OCI-LY7 (cell line): ENCODE measurements at regions not wholly inside any gene's neighbourhood (a gene's known extent, or its start where the extent isn't known, plus 50 kb on each side); places are given as distances from the start of the nearest gene placed in this dataset.

Source experiments
- BruUV-seq: library from RNA; stranded (reverse); fragments of 400-500 nt; replicated peaks from 2 replicates; lab custom pipeline; 2021; lab: Mats Ljungman, UMichigan
- CTCF ChIA-PET: fragments of 300-600 bp; sonication (Branson Sonifier 250); formaldehyde crosslinking; loops from one replicate; lab custom pipeline; 2022; ENCODE audit warnings: antibody characterized with exemption; ENCODE audit not compliant: unreplicated experiment; lab: Charles Lee
- POLR2A ChIA-PET: fragments of 300-600 bp; sonication (Branson Sonifier 250); formaldehyde crosslinking; loops from one replicate; lab custom pipeline; 2022; ENCODE audit warnings: antibody characterized with exemption; lab: Charles Lee
- DNase-seq: peaks from one replicate; pipeline ENCODE4 v3.0.0-alpha.2; 2015; ENCODE audit warnings: low spot score
- H2AFZ ChIP-seq: fragments of 200-600 bp; sonication (generic), shearing (Covaris generic); 2 replicates; pipeline ENCODE4 v1.6.1; 2014; ENCODE audit warnings: mild to moderate bottlenecking, antibody characterized with exemption, low read length, moderate library complexity
- H3K27ac ChIP-seq: fragments of 200-600 bp; sonication (generic); 2 replicates; pipeline ENCODE4 v1.5.1; 2014; ENCODE audit warnings: mixed run types, low read depth, mild to moderate bottlenecking, moderate library complexity, low read length, inconsistent platforms; ENCODE audit not compliant: poor library complexity, severe bottlenecking
- H3K36me3 ChIP-seq: fragments of 200-600 bp; sonication (generic); 2 replicates; pipeline ENCODE4 v1.6.1; 2014; ENCODE audit warnings: mild to moderate bottlenecking, antibody characterized with exemption, low read length, moderate library complexity, mixed read lengths; ENCODE audit not compliant: insufficient read depth
- H3K4me1 ChIP-seq: fragments of 200-600 bp; sonication (generic); 2 replicates; pipeline ENCODE4 v1.5.1; 2014; ENCODE audit warnings: mild to moderate bottlenecking, low read length; ENCODE audit not compliant: insufficient read depth, poor library complexity, severe bottlenecking
- H3K4me2 ChIP-seq: fragments of 200-600 bp; sonication (generic); 2 replicates; pipeline ENCODE4 v1.6.1; 2014; ENCODE audit warnings: mild to moderate bottlenecking, low read length
- H3K4me3 ChIP-seq: fragments of 200-600 bp; sonication (generic); 2 replicates; pipeline ENCODE4 v1.5.1; 2014; ENCODE audit warnings: mild to moderate bottlenecking, low read depth, low read length; ENCODE audit not compliant: poor library complexity, severe bottlenecking
- H3K79me2 ChIP-seq: fragments of 200-600 bp; sonication (generic); 2 replicates; pipeline ENCODE4 v1.6.1; 2016; ENCODE audit warnings: low read depth, mild to moderate bottlenecking, low read length, moderate library complexity, mixed read lengths; ENCODE audit not compliant: insufficient read depth
- H3K9me2 ChIP-seq: fragments of 200-600 bp; sonication (generic); 2 replicates; pipeline ENCODE4 v1.6.1; 2016; ENCODE audit warnings: mild to moderate bottlenecking, low read length, mixed read lengths; ENCODE audit not compliant: insufficient read depth
- H3K9me3 ChIP-seq: fragments of 200-600 bp; sonication (generic); 2 replicates; pipeline ENCODE4 v1.6.1; 2014; ENCODE audit warnings: mild to moderate bottlenecking, mixed run types, low read length, mixed read lengths
- H4K20me1 ChIP-seq: fragments of 200-600 bp; sonication (generic); 2 replicates; pipeline ENCODE4 v1.6.1; 2014; ENCODE audit warnings: mild to moderate bottlenecking, antibody characterized with exemption, low read length, moderate library complexity, mixed read lengths; ENCODE audit not compliant: insufficient read depth
- CTCF ChIP-seq: fragments of 200-600 bp; sonication (generic); conservative IDR thresholded peaks from 2 replicates; pipeline ENCODE4 v1.5.1; 2014; ENCODE audit warnings: mild to moderate bottlenecking, antibody characterized with exemption, low read length, moderate library complexity, mixed read lengths
- EZH2phosphoT487 ChIP-seq: fragments of 200-600 bp; sonication (generic); IDR thresholded peaks from 2 replicates; pipeline ENCODE4 v1.6.1; 2018; ENCODE audit warnings: low read depth, borderline replicate concordance, mild to moderate bottlenecking, mixed run types, antibody characterized with exemption, low read length, moderate library complexity, mixed read lengths
- intact Hi-C: fragments of 100-400 bp; cut with micrococcal nuclease; formaldehyde crosslinking; loops from one replicate; pipeline ENCODE4 v1.10.0; 2022; ENCODE audit not compliant: unreplicated experiment

DNA sequence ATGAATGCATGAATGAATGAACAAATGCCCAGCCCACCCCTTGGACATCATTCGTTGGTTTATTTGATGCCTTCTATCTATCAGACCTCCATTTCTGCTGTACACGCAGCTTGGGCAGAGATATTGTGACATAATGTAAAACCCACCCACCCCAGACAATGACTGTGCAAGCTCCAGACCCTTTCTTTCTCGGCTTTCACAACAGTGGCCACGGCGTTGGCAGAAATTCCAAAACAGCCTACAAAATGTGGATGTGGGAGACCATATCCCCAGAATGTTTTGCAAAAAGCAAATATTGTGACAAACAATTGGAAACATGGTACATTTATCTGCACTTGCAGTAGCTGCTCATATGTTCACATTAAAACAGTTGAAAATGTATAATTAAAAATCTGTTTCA is 162.0 kb upstream of the MAFB start:
- CTCF ChIA-PET = no interaction called here
- no peak for TF ChIP-seq CTCF
- TF ChIP-seq EZH2phosphoT487 = no peak
- intact Hi-C loops = no loop called here

DNA sequence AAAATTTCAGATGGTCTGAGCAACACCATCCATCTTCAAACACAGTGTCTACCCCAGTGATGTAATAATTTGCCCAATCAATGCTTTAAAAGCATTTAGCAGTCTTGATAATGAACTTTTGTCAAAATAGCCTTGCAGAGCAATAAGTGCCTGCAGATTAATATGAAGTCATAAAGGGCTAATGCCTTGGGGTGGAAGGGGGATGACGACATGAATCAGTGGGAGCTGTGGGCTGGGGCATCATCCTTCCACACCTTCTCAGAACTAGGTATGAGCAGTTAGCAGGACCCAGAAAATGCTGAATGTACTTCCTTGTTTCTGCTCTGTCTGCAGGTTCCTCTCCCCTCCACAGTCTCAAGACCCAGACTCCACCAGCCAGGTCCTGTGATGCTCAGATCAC is 166.2 kb upstream of the MAFB start:
- ChIA-PET CTCF (no interaction called here), POLR2A (interaction anchor here (1.3 kb wide), 1 partner anchor 26 kb away, joined by 3 read pairs; no protein-coding TSS in a partner anchor)
- BruUV-seq = no TSS peak
- no peak overlapping the region for H3K4me2 ChIP-seq
- TF ChIP-seq EZH2phosphoT487 = no peak
- no peak for TF ChIP-seq CTCF
- DNase-seq = no peak
- no peaks in the 10 kb centered on the region for H3K36me3 ChIP-seq
- no peaks in the 10 kb centered on the region for H3K9me2 ChIP-seq
- H2AFZ ChIP-seq = no peak overlapping the region
- H3K4me1 ChIP-seq = no peaks in the 10 kb centered on the region
- no peak overlapping the region for H3K27ac ChIP-seq
- no peak overlapping the region for H3K4me3 ChIP-seq
- intact Hi-C loops = no loop called here
- H3K9me3 ChIP-seq = no peaks in the 10 kb centered on the region
- H4K20me1 ChIP-seq = no peaks in the 10 kb centered on the region
- H3K79me2 ChIP-seq = no peaks in the 10 kb centered on the region

More for the DNA sequence above, 162.0 kb upstream of the MAFB start:
- Histone ChIP-seq H3K9me2 (no peaks in the 10 kb centered on the region), H3K4me2 (no peak overlapping the region), H3K36me3 (no peaks in the 10 kb centered on the region), H3K9me3 (no peaks in the 10 kb centered on the region), H2AFZ (no peak overlapping the region), H3K27ac (no peak overlapping the region), H3K79me2 (no peaks in the 10 kb centered on the region), H3K4me1 (no peaks in the 10 kb centered on the region), H4K20me1 (no peaks in the 10 kb centered on the region), H3K4me3 (no peak overlapping the region)
- BruUV-seq = no TSS peak
- no peak for DNase-seq
- POLR2A ChIA-PET = no interaction called here

GRCh38 chr20:40856653-40857052 is 167.6 kb upstream of the MAFB start:
- no peaks in the 10 kb centered on the region for H3K36me3 ChIP-seq
- no peaks in the 10 kb centered on the region for H3K4me1 ChIP-seq
- no peaks in the 10 kb centered on the region for H4K20me1 ChIP-seq
- ChIA-PET CTCF (interaction anchor here (1.0 kb wide), 1 partner anchor 113 kb away, joined by 4 read pairs; no protein-coding TSS in a partner anchor), POLR2A (interaction anchor here (1.3 kb wide), 1 partner anchor 24 kb away, joined by 3 read pairs; no protein-coding TSS in a partner anchor)
- no peak overlapping the region for H3K4me3 ChIP-seq
- intact Hi-C loops = no loop called here
- no peaks in the 10 kb centered on the region for H3K79me2 ChIP-seq
- H3K9me2 ChIP-seq = no peaks in the 10 kb centered on the region
- H2AFZ ChIP-seq = no peak overlapping the region
- DNase-seq = no peak
- H3K4me2 ChIP-seq = no peak overlapping the region
- no peak overlapping the region for H3K27ac ChIP-seq
- TF ChIP-seq CTCF (no peak), EZH2phosphoT487 (no peak)
- BruUV-seq = no TSS peak
- H3K9me3 ChIP-seq = no peaks in the 10 kb centered on the region
